ENCODE measurements at regions not wholly inside any gene's neighbourhood (a gene's known extent, or its start where the extent isn't known, plus 50 kb on each side); places are given as distances from the start of the nearest gene placed in this dataset.

DNA sequence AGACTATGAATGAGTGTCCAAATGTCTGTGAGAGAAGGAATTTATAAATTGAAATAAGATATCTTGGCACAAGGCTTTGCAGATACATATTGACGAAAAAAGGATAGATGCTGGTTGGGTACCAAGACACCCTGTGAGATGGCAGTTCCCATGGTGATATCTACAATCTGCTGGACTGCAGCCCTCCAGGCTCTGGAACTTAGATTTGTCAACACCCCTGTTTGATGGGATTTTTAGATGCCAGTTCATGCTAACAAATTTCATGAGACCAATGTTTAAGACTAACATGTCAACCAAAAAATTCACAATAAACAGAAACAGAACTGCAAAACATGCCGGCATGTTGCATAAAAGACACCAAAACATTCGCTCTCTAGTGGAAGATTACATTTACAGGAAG, 400.3 kb upstream of the CNTNAP5 start:
- H3K4me3 ChIP-seq (ENCODE audit: low read length), result no peak overlapping the region
- TF ChIP-seq CTCF (conservative IDR thresholded peaks at IDR 0.05; ENCODE audit: low read depth, low read length), result no peak
- no peak for DNase-seq (ENCODE audit: low read depth)

GRCh38 chr2:123636232-123636631, 388.9 kb upstream of the CNTNAP5 start:
- no peak for TF ChIP-seq CTCF (conservative IDR thresholded peaks at IDR 0.05; ENCODE audit: low read depth, low read length)
- H3K4me3 ChIP-seq (ENCODE audit: low read length), result no peak overlapping the region
- DNase-seq (ENCODE audit: low read depth), result no peak

DNA sequence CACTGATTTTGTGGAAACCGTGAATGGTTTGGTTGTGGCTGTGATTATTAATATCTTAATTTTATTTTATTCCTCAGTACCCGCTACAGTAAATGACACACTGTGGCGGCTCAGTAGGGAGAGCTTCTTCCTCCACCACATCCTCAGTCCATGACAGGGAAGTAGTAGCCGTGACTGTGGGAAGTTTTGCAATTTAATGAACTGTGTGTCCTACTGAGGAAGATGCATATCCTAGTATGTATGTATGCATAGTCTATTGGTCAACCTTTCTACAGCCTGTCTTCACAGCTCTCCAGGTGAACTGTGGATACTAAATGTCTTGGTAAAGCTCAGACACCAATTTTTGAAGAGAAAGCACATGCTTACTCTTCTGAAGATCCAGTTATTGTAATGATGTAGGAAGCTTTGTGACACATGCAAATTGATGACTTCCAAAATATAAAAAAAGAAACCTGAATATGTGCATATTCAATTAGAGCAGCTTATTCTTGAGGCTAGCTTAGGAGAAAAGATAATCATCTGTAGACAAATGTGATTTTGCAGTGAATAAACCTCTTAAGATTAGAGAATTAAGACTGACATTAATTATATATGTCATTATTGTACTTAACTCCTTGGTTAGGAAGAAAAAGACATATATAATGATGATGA, 384.3 kb upstream of the CNTNAP5 start:
- DNase-seq (ENCODE audit: low read depth), result no peak
- TF ChIP-seq CTCF (conservative IDR thresholded peaks at IDR 0.05; ENCODE audit: low read depth, low read length), result no peak
- H3K4me3 ChIP-seq (ENCODE audit: low read length), result no peak overlapping the region

GRCh38 chr2:123644053-123644452, 381.0 kb upstream of the CNTNAP5 start:
- no peak overlapping the region for H3K4me3 ChIP-seq (ENCODE audit: low read length)
- no peak for TF ChIP-seq CTCF (conservative IDR thresholded peaks at IDR 0.05; ENCODE audit: low read depth, low read length)
- DNase-seq (ENCODE audit: low read depth), result no peak

- no peak overlapping the region for H3K4me3 ChIP-seq (ENCODE audit: low read length)
Measured at GRCh38 chr2:123648016-123648415, 377.1 kb upstream of the CNTNAP5 start.

DNA sequence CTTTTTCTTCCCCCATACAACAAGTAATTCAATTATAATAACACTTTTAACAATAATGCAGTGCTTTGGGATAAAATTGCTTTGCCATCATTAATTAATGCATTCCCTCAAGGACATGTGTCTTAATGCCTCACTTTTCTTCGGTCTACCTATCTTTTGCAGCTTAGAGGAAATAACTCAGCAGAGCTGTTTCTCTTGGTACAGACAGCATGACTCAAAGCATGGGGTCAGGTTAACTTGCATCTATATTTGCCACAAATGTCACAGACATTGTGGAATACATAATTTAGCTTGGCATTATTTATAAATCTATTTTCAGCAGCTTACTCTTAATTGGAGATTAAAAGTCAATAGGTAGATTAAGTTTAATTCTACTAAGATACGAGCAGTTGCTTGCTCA, 376.1 kb upstream of the CNTNAP5 start:
- no peak overlapping the region for H3K4me3 ChIP-seq (ENCODE audit: low read length)
- DNase-seq (ENCODE audit: low read depth), result peak; percentile 25
- TF ChIP-seq CTCF (conservative IDR thresholded peaks at IDR 0.05; ENCODE audit: low read depth, low read length), result no peak

More at GRCh38 chr2:123648016-123648415, 377.1 kb upstream of the CNTNAP5 start:
- DNase-seq (ENCODE audit: low read depth), result no peak
- no peak for TF ChIP-seq CTCF (conservative IDR thresholded peaks at IDR 0.05; ENCODE audit: low read depth, low read length)

- no peak overlapping the region for H3K4me3 ChIP-seq (ENCODE audit: low read length)
- no peak for TF ChIP-seq CTCF (conservative IDR thresholded peaks at IDR 0.05; ENCODE audit: low read depth, low read length)
- DNase-seq (ENCODE audit: low read depth), result no peak
Measured at GRCh38 chr2:123651151-123651550, 373.9 kb upstream of the CNTNAP5 start.
